IPS-18a (cell line): ENCODE measurements at regions not wholly inside any gene's neighbourhood (a gene's known extent, or its start where the extent isn't known, plus 50 kb on each side); places are given as distances from the start of the nearest gene placed in this dataset.

Experiments used
- H3K27ac ChIP-seq: one replicate; pipeline ENCODE4 v1.5.1; 2013; ENCODE audit warnings: low read length
- H3K27me3 ChIP-seq: one replicate; pipeline ENCODE4 v1.6.1; 2013; ENCODE audit warnings: mild to moderate bottlenecking, low read length; ENCODE audit not compliant: control insufficient read depth, insufficient read depth
- H3K36me3 ChIP-seq: one replicate; pipeline ENCODE4 v1.6.1; 2013; ENCODE audit warnings: low read depth, low read length; ENCODE audit not compliant: control insufficient read depth
- H3K4me1 ChIP-seq: one replicate; pipeline ENCODE4 v1.6.1; 2013; ENCODE audit warnings: low read depth, low read length; ENCODE audit not compliant: control insufficient read depth
- H3K4me3 ChIP-seq: one replicate; pipeline ENCODE4 v1.5.1; 2013; ENCODE audit warnings: low read length
- H3K9ac ChIP-seq: one replicate; pipeline ENCODE4 v1.6.1; 2013; ENCODE audit warnings: mild to moderate bottlenecking, low read length, moderate library complexity
- H3K9me3 ChIP-seq: one replicate; pipeline ENCODE4 v1.6.1; 2013; ENCODE audit warnings: low read depth, low read length; ENCODE audit not compliant: control insufficient read depth

GRCh38 chr3:55162031-55162795, 234.4 kb upstream of the LRTM1 start:
- Histone ChIP-seq H3K9ac (no peak overlapping the region), H3K4me3 (no peak overlapping the region), H3K4me1 (peaks cover 4% of the 10 kb centered on the region), H3K27me3 (no peaks in the 10 kb centered on the region), H3K27ac (no peak overlapping the region), H3K9me3 (no peaks in the 10 kb centered on the region), H3K36me3 (no peaks in the 10 kb centered on the region)

- Histone ChIP-seq H3K9me3 (no peaks in the 10 kb centered on the region), H3K4me1 (peaks cover 4% of the 10 kb centered on the region), H3K9ac (no peak overlapping the region), H3K27me3 (no peaks in the 10 kb centered on the region), H3K36me3 (no peaks in the 10 kb centered on the region), H3K27ac (no peak overlapping the region), H3K4me3 (no peak overlapping the region)
These were observed 233.4 kb upstream of the LRTM1 start for GRCh38 chr3:55161231-55161630.

- H3K9me3 ChIP-seq = no peaks in the 10 kb centered on the region
- no peak overlapping the region for H3K27ac ChIP-seq
- no peaks in the 10 kb centered on the region for H3K27me3 ChIP-seq
- H3K36me3 ChIP-seq = no peaks in the 10 kb centered on the region
- no peak overlapping the region for H3K9ac ChIP-seq
- H3K4me1 ChIP-seq = no peaks in the 10 kb centered on the region
- H3K4me3 ChIP-seq = no peak overlapping the region
These were observed 232.6 kb upstream of the LRTM1 start for GRCh38 chr3:55160241-55160983.

GRCh38 chr3:55159711-55160110, 231.9 kb upstream of the LRTM1 start:
- Histone ChIP-seq H3K4me1 (no peaks in the 10 kb centered on the region), H3K36me3 (no peaks in the 10 kb centered on the region), H3K4me3 (no peak overlapping the region), H3K9ac (no peak overlapping the region), H3K9me3 (no peaks in the 10 kb centered on the region), H3K27ac (no peak overlapping the region), H3K27me3 (no peaks in the 10 kb centered on the region)

- H3K9ac ChIP-seq = no peak overlapping the region
- H3K27me3 ChIP-seq = no peaks in the 10 kb centered on the region
- H3K27ac ChIP-seq = no peak overlapping the region
- H3K4me1 ChIP-seq = no peaks in the 10 kb centered on the region
- no peak overlapping the region for H3K4me3 ChIP-seq
- no peaks in the 10 kb centered on the region for H3K36me3 ChIP-seq
- no peaks in the 10 kb centered on the region for H3K9me3 ChIP-seq
These were observed 231.2 kb upstream of the LRTM1 start for GRCh38 chr3:55159016-55159415.

- H3K9me3 ChIP-seq = no peaks in the 10 kb centered on the region
- no peaks in the 10 kb centered on the region for H3K27me3 ChIP-seq
These were observed 230.5 kb upstream of the LRTM1 start for GRCh38 chr3:55158345-55158744.

GRCh38 chr3:55157731-55158130, 229.9 kb upstream of the LRTM1 start:
- no peaks in the 10 kb centered on the region for H3K4me1 ChIP-seq
- H3K36me3 ChIP-seq = no peaks in the 10 kb centered on the region
- H3K27me3 ChIP-seq = no peaks in the 10 kb centered on the region
- no peak overlapping the region for H3K4me3 ChIP-seq
- no peak overlapping the region for H3K9ac ChIP-seq
- no peaks in the 10 kb centered on the region for H3K9me3 ChIP-seq
- H3K27ac ChIP-seq = no peak overlapping the region

More at GRCh38 chr3:55158345-55158744, 230.5 kb upstream of the LRTM1 start:
- no peak overlapping the region for H3K27ac ChIP-seq
- no peak overlapping the region for H3K4me3 ChIP-seq
- no peak overlapping the region for H3K9ac ChIP-seq
- H3K36me3 ChIP-seq = no peaks in the 10 kb centered on the region
- H3K4me1 ChIP-seq = no peaks in the 10 kb centered on the region

- H3K27me3 ChIP-seq = no peaks in the 10 kb centered on the region
- no peaks in the 10 kb centered on the region for H3K36me3 ChIP-seq
- no peak overlapping the region for H3K4me3 ChIP-seq
- no peaks in the 10 kb centered on the region for H3K9me3 ChIP-seq
- H3K4me1 ChIP-seq = no peaks in the 10 kb centered on the region
- no peak overlapping the region for H3K27ac ChIP-seq
- H3K9ac ChIP-seq = no peak overlapping the region
These were observed 229.2 kb upstream of the LRTM1 start for GRCh38 chr3:55156851-55157650.

- Histone ChIP-seq H3K9me3 (no peaks in the 10 kb centered on the region), H3K4me3 (no peak overlapping the region), H3K9ac (no peak overlapping the region), H3K4me1 (no peaks in the 10 kb centered on the region), H3K27ac (no peak overlapping the region), H3K27me3 (no peaks in the 10 kb centered on the region), H3K36me3 (no peaks in the 10 kb centered on the region)
These were observed 220.2 kb upstream of the LRTM1 start for GRCh38 chr3:55147856-55148720.

GRCh38 chr3:55147406-55147805, 219.5 kb upstream of the LRTM1 start:
- H3K27ac ChIP-seq = no peak overlapping the region
- no peak overlapping the region for H3K9ac ChIP-seq
- no peaks in the 10 kb centered on the region for H3K9me3 ChIP-seq
- no peaks in the 10 kb centered on the region for H3K27me3 ChIP-seq
- no peaks in the 10 kb centered on the region for H3K36me3 ChIP-seq
- H3K4me1 ChIP-seq = no peaks in the 10 kb centered on the region
- no peak overlapping the region for H3K4me3 ChIP-seq

GRCh38 chr3:55146216-55146615, 218.4 kb upstream of the LRTM1 start:
- Histone ChIP-seq H3K9me3 (no peaks in the 10 kb centered on the region), H3K4me1 (no peaks in the 10 kb centered on the region), H3K36me3 (no peaks in the 10 kb centered on the region), H3K4me3 (no peak overlapping the region), H3K27ac (no peak overlapping the region), H3K9ac (no peak overlapping the region), H3K27me3 (no peaks in the 10 kb centered on the region)
